Small intestine (tissue), 7 donors: ENCODE measurements at regions not wholly inside any gene's neighbourhood (a gene's known extent, or its start where the extent isn't known, plus 50 kb on each side); places are given as distances from the start of the nearest gene placed in this dataset.

ENCODE experiments used
- DNase-seq, 2 donors: peaks; one replicate each; pipeline versions ENCODE4 v3.0.0 to v3.0.0-alpha.2; 2013
- FAIRE-seq: peaks from 2 replicates; lab custom pipeline; 2012; peaks lifted over from hg19 to GRCh38; lab: Jason Lieb, UNC
- H3K27ac ChIP-seq, 3 donors: one replicate each; pipeline ENCODE4 v1.5.1; 2013; ENCODE audit warnings: low read length in 2 of 3, mild to moderate bottlenecking in 2 of 3, control low read depth in 1 of 3, inconsistent platforms in 1 of 3, low read depth in 1 of 3, moderate library complexity in 1 of 3
- H3K27me3 ChIP-seq, 3 donors: one replicate each; pipeline ENCODE4 v1.6.1; 2013; ENCODE audit warnings: low read length in 3 of 3, inconsistent platforms in 1 of 3; ENCODE audit not compliant: control insufficient read depth in 3 of 3, insufficient read depth in 3 of 3
- H3K36me3 ChIP-seq, 3 donors: one replicate each; pipeline ENCODE4 v1.6.1; 2013; ENCODE audit warnings: low read length in 3 of 3, inconsistent platforms in 1 of 3, low read depth in 1 of 3, mild to moderate bottlenecking in 1 of 3, moderate library complexity in 1 of 3; ENCODE audit not compliant: control insufficient read depth in 3 of 3, insufficient read depth in 2 of 3
- H3K4me1 ChIP-seq, 3 donors: one replicate each; pipeline ENCODE4 v1.6.1; 2013; ENCODE audit warnings: low read length in 2 of 3, inconsistent platforms in 1 of 3, low read depth in 1 of 3, mild to moderate bottlenecking in 1 of 3, moderate library complexity in 1 of 3; ENCODE audit not compliant: control insufficient read depth in 3 of 3, insufficient read depth in 2 of 3
- H3K4me3 ChIP-seq, 3 donors: one replicate each; pipeline ENCODE4 v1.5.1; 2013; ENCODE audit warnings: low read length in 3 of 3, control low read depth in 1 of 3, inconsistent platforms in 1 of 3, low read depth in 1 of 3, mild to moderate bottlenecking in 1 of 3, moderate library complexity in 1 of 3
- H3K9me3 ChIP-seq, 2 donors: one replicate each; pipeline ENCODE4 v1.6.1; 2013; ENCODE audit warnings: low read depth in 1 of 2, low read length in 1 of 2; ENCODE audit not compliant: control insufficient read depth in 2 of 2, insufficient read depth in 1 of 2
- WGBS, 3 donors: extraction: QIAGEN DNeasy Blood & Tissue Kit; methylation state at CpG; one replicate each; pipeline ENCODE4 v1.1.7; 2013; 5-methylcytosine and 5-hydroxymethylcytosine counted together
- donor health status: healthy with polysubstance abuse.
- donor health status: control.
- donor health status: control.
- donor health status: Bipolar disorder and iron deficiency.
- donor health status: healthy.

- no peak overlapping the region for H3K27ac ChIP-seq
- WGBS, 3 donors, result 38 to 66% (median 53%) methylated on average over 4 of the region's 4 CpGs
- no peak overlapping the region for H3K4me3 ChIP-seq
- DNase-seq (peak; percentile 1 to 29), FAIRE-seq (no peak)
- H3K9me3 ChIP-seq, result no peaks in the 10 kb centered on the region
- H3K27me3 ChIP-seq, result no peaks in the 10 kb centered on the region
- no peaks in the 10 kb centered on the region for H3K36me3 ChIP-seq
- H3K4me1 ChIP-seq, result no peaks in the 10 kb centered on the region
Observed at GRCh38 chr15:23750179-23750578, 63.1 kb upstream of the NDN start.

GRCh38 chr15:23750776-23751175, 63.7 kb upstream of the NDN start:
- FAIRE-seq (no peak), DNase-seq (no peak)
- no peaks in the 10 kb centered on the region for H3K36me3 ChIP-seq
- H3K4me3 ChIP-seq, result no peak overlapping the region
- no peaks in the 10 kb centered on the region for H3K4me1 ChIP-seq
- H3K27me3 ChIP-seq, result no peaks in the 10 kb centered on the region
- H3K9me3 ChIP-seq, result no peaks in the 10 kb centered on the region
- H3K27ac ChIP-seq, result no peak overlapping the region
- WGBS, 3 donors, result 53 to 71% (median 57%) methylated on average over 1 of the region's 1 CpG

DNA sequence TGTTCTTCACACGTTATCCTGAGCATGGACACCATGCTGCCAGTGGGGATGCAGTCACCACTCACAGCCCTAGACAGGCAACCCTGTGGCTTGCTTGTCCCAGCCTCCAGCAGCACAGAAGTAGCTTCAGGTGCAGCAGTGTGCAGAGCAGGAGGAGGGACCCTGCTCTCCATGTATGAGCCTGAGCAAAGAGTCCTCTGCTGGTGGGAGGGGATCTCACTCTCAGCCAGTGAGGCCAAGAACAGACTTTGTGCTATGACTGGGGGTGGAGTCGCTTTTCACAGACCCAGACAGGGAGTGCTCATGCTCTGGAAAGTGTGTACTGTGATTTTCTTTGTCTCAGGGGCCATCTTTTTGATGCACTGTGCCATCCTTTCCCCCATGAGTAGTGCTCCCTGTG, 66.1 kb upstream of the NDN start:
- FAIRE-seq (no peak), DNase-seq (no peak)
- Histone ChIP-seq H3K27me3 (no peaks in the 10 kb centered on the region), H3K4me3 (no peak overlapping the region), H3K4me1 (no peaks in the 10 kb centered on the region), H3K36me3 (no peaks in the 10 kb centered on the region), H3K27ac (no peak overlapping the region), H3K9me3 (no peaks in the 10 kb centered on the region)
- 51 to 59% (median 59%) methylated on average over 2 of the region's 2 CpGs for WGBS, 3 donors

DNA sequence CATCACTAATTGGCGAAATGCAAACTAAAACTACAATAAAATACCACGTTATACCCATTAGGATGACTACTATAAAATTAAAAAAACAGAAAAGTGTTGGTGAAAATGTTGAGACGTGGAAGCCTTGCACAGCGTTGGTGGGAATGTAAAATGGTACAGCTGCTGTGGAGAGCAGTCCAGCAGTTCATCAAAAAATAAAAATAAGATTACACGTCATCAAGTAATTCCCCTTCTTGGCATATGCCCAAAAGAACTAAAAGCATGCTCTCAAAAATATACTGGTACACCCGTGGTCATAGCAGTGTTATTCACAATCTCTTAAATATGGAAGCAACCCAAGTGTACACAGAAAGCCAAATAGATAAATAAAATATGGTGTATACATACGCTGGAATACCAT, 71.8 kb upstream of the NDN start:
- Histone ChIP-seq H3K27ac (no peak overlapping the region), H3K4me3 (no peak overlapping the region), H3K27me3 (no peaks in the 10 kb centered on the region), H3K4me1 (no peaks in the 10 kb centered on the region), H3K36me3 (no peaks in the 10 kb centered on the region), H3K9me3 (peaks cover 0 to 11% of the 10 kb centered on the region in 2 donors)
- WGBS, 3 donors, result 50 to 59% (median 53%) methylated on average over 7 of the region's 7 CpGs
- no peak for DNase-seq
- no peak for FAIRE-seq

- Histone ChIP-seq H3K36me3 (no peaks in the 10 kb centered on the region), H3K27ac (no peak overlapping the region), H3K4me3 (no peak overlapping the region), H3K4me1 (no peaks in the 10 kb centered on the region), H3K27me3 (no peaks in the 10 kb centered on the region), H3K9me3 (peaks cover 0 to 11% of the 10 kb centered on the region in 2 donors)
- DNase-seq (peak in 1 of 2 donors; percentile 14), FAIRE-seq (no peak)
- WGBS, 3 donors, result 33 to 46% (median 40%) methylated on average over 4 of the region's 4 CpGs
Observed at GRCh38 chr15:23760024-23760423, 72.9 kb upstream of the NDN start.

DNA sequence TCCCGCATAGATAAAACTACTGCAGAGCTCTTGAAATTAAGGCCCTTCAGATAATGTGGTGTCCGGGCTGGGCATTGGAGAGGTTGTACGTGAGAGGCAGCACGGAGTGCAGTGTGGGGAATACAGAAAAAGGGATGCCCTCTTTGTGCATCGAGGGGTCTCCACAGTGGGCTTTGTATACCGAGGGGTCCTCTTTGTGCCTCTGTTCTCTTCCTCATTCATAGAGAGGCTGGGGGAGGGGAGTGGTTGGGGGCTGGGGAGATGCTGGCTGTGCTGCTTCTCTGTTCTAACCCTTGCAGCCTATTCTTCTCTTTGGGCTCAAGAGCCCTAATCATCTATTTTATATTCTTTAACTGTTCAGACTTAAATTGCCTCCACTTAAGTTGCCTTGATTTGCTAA, 74.3 kb upstream of the NDN start:
- 71 to 77% (median 75%) methylated on average over 6 of the region's 6 CpGs for WGBS, 3 donors

GRCh38 chr15:23762026-23762425, 74.9 kb upstream of the NDN start:
- no peak overlapping the region for H3K4me3 ChIP-seq
- H3K27me3 ChIP-seq, result no peaks in the 10 kb centered on the region
- DNase-seq (no peak), FAIRE-seq (no peak)
- WGBS, 3 donors, result 50 to 63% (median 61%) methylated on average over 8 of the region's 8 CpGs
- H3K9me3 ChIP-seq, result peaks cover 0 to 11% of the 10 kb centered on the region in 2 donors
- H3K36me3 ChIP-seq, result no peaks in the 10 kb centered on the region
- no peak overlapping the region for H3K27ac ChIP-seq
- H3K4me1 ChIP-seq, result no peaks in the 10 kb centered on the region

More for the DNA sequence above, 74.3 kb upstream of the NDN start:
- no peaks in the 10 kb centered on the region for H3K4me1 ChIP-seq
- FAIRE-seq, result no peak
- H3K27ac ChIP-seq, result no peak overlapping the region
- no peak overlapping the region for H3K4me3 ChIP-seq
- H3K36me3 ChIP-seq, result no peaks in the 10 kb centered on the region
- H3K9me3 ChIP-seq, result peaks cover 0 to 11% of the 10 kb centered on the region in 2 donors
- DNase-seq, result no peak
- H3K27me3 ChIP-seq, result no peaks in the 10 kb centered on the region

DNA sequence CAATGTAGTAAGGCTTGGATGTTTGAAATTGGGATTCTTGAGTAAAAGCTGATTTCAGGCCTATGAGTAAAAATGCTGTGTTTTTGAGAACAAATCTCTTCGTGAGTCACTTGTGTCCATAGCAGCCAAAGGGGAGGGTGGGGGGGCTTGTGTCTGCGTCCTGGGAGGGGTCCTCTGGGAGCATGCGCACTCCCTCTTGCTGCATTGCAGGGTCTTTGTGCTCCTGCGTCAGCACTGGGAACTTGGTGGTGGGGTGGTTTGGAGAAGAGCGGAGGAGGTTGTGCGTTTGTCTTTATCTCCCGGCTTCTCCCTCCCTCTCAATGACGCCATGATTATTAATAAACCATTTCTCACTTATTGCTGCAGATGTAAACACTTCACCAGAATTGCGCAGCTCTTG, 75.9 kb upstream of the NDN start:
- 84 to 92% (median 88%) methylated on average over 9 of the region's 9 CpGs for WGBS, 3 donors
- DNase-seq, result no peak
- FAIRE-seq, result no peak

DNA sequence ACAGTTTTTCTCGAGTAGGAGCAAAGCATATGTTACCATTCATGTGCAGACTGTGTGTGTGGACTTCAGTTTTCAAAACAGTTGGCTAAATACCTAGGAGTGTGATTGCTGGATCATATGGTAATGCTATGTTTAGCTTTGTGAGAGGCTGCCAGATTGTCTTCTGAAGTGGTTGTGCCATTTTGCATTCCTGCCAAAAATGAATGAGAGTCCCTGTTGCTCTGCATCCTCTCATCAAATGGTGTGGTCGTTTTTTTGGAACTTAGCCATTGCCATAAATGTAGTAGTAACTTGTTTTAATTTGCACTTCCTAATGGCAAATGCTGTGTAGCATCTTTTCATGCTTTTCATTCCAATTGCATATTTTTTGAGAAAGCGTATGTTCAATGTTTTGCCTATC, 77.2 kb upstream of the NDN start:
- no peak for FAIRE-seq
- H3K4me1 ChIP-seq, result no peaks in the 10 kb centered on the region
- 50 to 54% (median 50%) methylated on average over 3 of the region's 3 CpGs for WGBS, 3 donors

More for the DNA sequence above, 75.9 kb upstream of the NDN start:
- peaks cover 0 to 11% of the 10 kb centered on the region in 2 donors for H3K9me3 ChIP-seq
- H3K27me3 ChIP-seq, result no peaks in the 10 kb centered on the region
- no peaks in the 10 kb centered on the region for H3K36me3 ChIP-seq
- H3K27ac ChIP-seq, result no peak overlapping the region
- no peaks in the 10 kb centered on the region for H3K4me1 ChIP-seq
- no peak overlapping the region for H3K4me3 ChIP-seq

More for the DNA sequence above, 77.2 kb upstream of the NDN start:
- Histone ChIP-seq H3K4me3 (no peak overlapping the region), H3K36me3 (no peaks in the 10 kb centered on the region), H3K9me3 (peaks cover 0 to 11% of the 10 kb centered on the region in 2 donors), H3K27me3 (no peaks in the 10 kb centered on the region), H3K27ac (no peak overlapping the region)
- DNase-seq, result no peak
